ENCODE measurements at regions not wholly inside any gene's neighbourhood (a gene's known extent, or its start where the extent isn't known, plus 50 kb on each side); places are given as distances from the start of the nearest gene placed in this dataset.

GRCh38 chr2:173653432-173653805, 298.7 kb downstream of the CDCA7 start:
- H3F3A ChIP-seq (ENCODE audit: low read depth), result peaks cover 9% of the 10 kb centered on the region
- H3K4me1 Mint-ChIP-seq, result peaks cover 28% of the 10 kb centered on the region
- TF ChIP-seq EZH2 (IDR thresholded peaks at IDR 0.05) (no peak), CTCF (IDR thresholded peaks at IDR 0.05) (no peak), EZH2phosphoT487 (IDR thresholded peaks at IDR 0.05) (no peak)
- no peaks in the 10 kb centered on the region for H3K36me3 Mint-ChIP-seq
- H3K4me3 Mint-ChIP-seq, result no peak overlapping the region
- DNase-seq (ENCODE audit: low spot score), result no peak
- no peaks in the 10 kb centered on the region for H3K36me3 ChIP-seq
- H3K27me3 Mint-ChIP-seq (ENCODE audit: insufficient read depth, low read depth), result peaks cover 9% of the 10 kb centered on the region
- H3K4me2 ChIP-seq, result peak overlapping the region; percentile 23
- H3K4me1 ChIP-seq, result peaks cover 37% of the 10 kb centered on the region
- H3K9me3 ChIP-seq (ENCODE audit: low read depth), result no peaks in the 10 kb centered on the region
- no peak overlapping the region for H3K27ac Mint-ChIP-seq
- H3K4me3 ChIP-seq, result no peak overlapping the region
- no peak overlapping the region for H3K27ac ChIP-seq
- H2AFZ ChIP-seq (replicated peaks), result no peak overlapping the region
- no peaks in the 10 kb centered on the region for H3K79me2 ChIP-seq (ENCODE audit: low read depth)
- no peak overlapping the region for H3K9ac ChIP-seq
- no peaks in the 10 kb centered on the region for H4K20me1 ChIP-seq (ENCODE audit: low read depth)
- H3K9me3 Mint-ChIP-seq, result peaks cover 1% of the 10 kb centered on the region
- no peaks in the 10 kb centered on the region for H3K27me3 ChIP-seq

- Histone ChIP-seq H3K9me3 (ENCODE audit: low read depth) (no peaks in the 10 kb centered on the region), H2AFZ (replicated peaks) (peak overlapping the region; percentile 85), H3K36me3 (no peaks in the 10 kb centered on the region), H3K27me3 (no peaks in the 10 kb centered on the region), H3K4me1 (peaks cover 31% of the 10 kb centered on the region), H4K20me1 (ENCODE audit: low read depth) (no peaks in the 10 kb centered on the region), H3K9ac (no peak overlapping the region), H3K4me3 (no peak overlapping the region), H3K4me2 (no peak overlapping the region), H3F3A (ENCODE audit: low read depth) (peaks cover 7% of the 10 kb centered on the region), H3K79me2 (ENCODE audit: low read depth) (no peaks in the 10 kb centered on the region), H3K27ac (no peak overlapping the region)
- Mint-ChIP-seq H3K36me3 (no peaks in the 10 kb centered on the region), H3K27me3 (ENCODE audit: insufficient read depth, low read depth) (peaks cover 9% of the 10 kb centered on the region), H3K4me1 (peaks cover 33% of the 10 kb centered on the region), H3K4me3 (no peak overlapping the region), H3K9me3 (peaks cover 1% of the 10 kb centered on the region), H3K27ac (peak overlapping the region; percentile 27)
- no peak for DNase-seq (ENCODE audit: low spot score)
- TF ChIP-seq EZH2 (IDR thresholded peaks at IDR 0.05) (no peak), CTCF (IDR thresholded peaks at IDR 0.05) (no peak), EZH2phosphoT487 (IDR thresholded peaks at IDR 0.05) (no peak)
Measured at GRCh38 chr2:173654161-173654895, 299.7 kb downstream of the CDCA7 start.

- Histone ChIP-seq H4K20me1 (ENCODE audit: low read depth) (no peaks in the 10 kb centered on the region), H3K36me3 (no peaks in the 10 kb centered on the region), H3K4me2 (no peak overlapping the region), H3K9me3 (ENCODE audit: low read depth) (no peaks in the 10 kb centered on the region), H3K79me2 (ENCODE audit: low read depth) (no peaks in the 10 kb centered on the region), H3K27me3 (no peaks in the 10 kb centered on the region), H3K9ac (no peak overlapping the region), H3K4me1 (peaks cover 31% of the 10 kb centered on the region), H3K27ac (no peak overlapping the region), H2AFZ (replicated peaks) (no peak overlapping the region), H3K4me3 (no peak overlapping the region), H3F3A (ENCODE audit: low read depth) (peaks cover 13% of the 10 kb centered on the region)
- Mint-ChIP-seq H3K4me1 (peaks cover 38% of the 10 kb centered on the region), H3K9me3 (peaks cover 1% of the 10 kb centered on the region), H3K4me3 (no peak overlapping the region), H3K27ac (no peak overlapping the region), H3K27me3 (ENCODE audit: insufficient read depth, low read depth) (peaks cover 9% of the 10 kb centered on the region), H3K36me3 (no peaks in the 10 kb centered on the region)
- TF ChIP-seq CTCF (IDR thresholded peaks at IDR 0.05) (no peak), EZH2 (IDR thresholded peaks at IDR 0.05) (no peak), EZH2phosphoT487 (IDR thresholded peaks at IDR 0.05) (no peak)
- no peak for DNase-seq (ENCODE audit: low spot score)
Measured at GRCh38 chr2:173654896-173655265, 300.2 kb downstream of the CDCA7 start.

Measured in neural progenitor cell (in vitro differentiated cells).